HEK293T (cell line): ENCODE measurements at regions not wholly inside any gene's neighbourhood (a gene's known extent, or its start where the extent isn't known, plus 50 kb on each side); places are given as distances from the start of the nearest gene placed in this dataset.

Experiments used
- BHLHE40 ChIP-seq: fragments of 450-650 bp; IDR thresholded peaks from 2 replicates; pipeline ENCODE4 v1.6.1; 2016; ENCODE audit warnings: mild to moderate bottlenecking, moderate library complexity, borderline replicate concordance
- FOXM1 ChIP-seq: fragments of 450-650 bp; IDR thresholded peaks from 2 replicates; pipeline ENCODE4 v1.6.1; 2017; ENCODE audit warnings: mild to moderate bottlenecking, borderline replicate concordance
- HDGF ChIP-seq: fragments of 450-650 bp; IDR thresholded peaks from 2 replicates; pipeline ENCODE4 v1.6.1; 2017; ENCODE audit warnings: antibody characterized with exemption, borderline replicate concordance
- SUZ12 ChIP-seq: fragments of 450-650 bp; IDR thresholded peaks from 2 replicates; pipeline ENCODE4 v1.6.1; 2016; ENCODE audit warnings: mild to moderate bottlenecking
- ZNF384 ChIP-seq: fragments of 450-650 bp; IDR thresholded peaks from 2 replicates; pipeline ENCODE4 v1.6.1; 2016

- TF ChIP-seq ZNF384 (no peak), BHLHE40 (no peak), SUZ12 (no peak), HDGF (no peak), FOXM1 (no peak)
These were observed 313.8 kb upstream of the TEX13C start for GRCh38 chrX:125005863-125006262.
